ENCODE measurements at regions not wholly inside any gene's neighbourhood (a gene's known extent, or its start where the extent isn't known, plus 50 kb on each side); places are given as distances from the start of the nearest gene placed in this dataset.

- Histone ChIP-seq H3K27ac (ENCODE audit: low read depth, low read length) (no peak overlapping the region), H3K9me3 (ENCODE audit: control insufficient read depth in 1 of 2, insufficient read depth in 1 of 2, low read depth in 1 of 2, low read length in 2 of 2) (no peaks in the 10 kb centered on the region), H3K4me2 (ENCODE audit: low read length) (no peak overlapping the region), H3K9ac (ENCODE audit: low read length) (no peak overlapping the region), H3K4me1 (ENCODE audit: control insufficient read depth in 1 of 2, insufficient read depth in 2 of 2, low read length in 2 of 2) (no peaks in the 10 kb centered on the region), H2AFZ (ENCODE audit: low read depth, low read length, poor library complexity, severe bottlenecking) (no peak overlapping the region), H3K27me3 (ENCODE audit: insufficient read depth, low read length) (no peaks in the 10 kb centered on the region), H4K20me1 (ENCODE audit: insufficient read depth) (no peaks in the 10 kb centered on the region), H3K4me3 (replicated peaks in 1 of 2; ENCODE audit: low read depth in 1 of 2, low read length in 2 of 2) (no peak overlapping the region), H3K9me2 (ENCODE audit: insufficient read depth) (no peaks in the 10 kb centered on the region; the same call in 1 of the 2 replicates), H3K79me2 (ENCODE audit: insufficient read depth, low read length) (no peaks in the 10 kb centered on the region), H3K36me3 (ENCODE audit: control insufficient read depth in 1 of 2, insufficient read depth in 2 of 2, low read length in 2 of 2) (no peaks in the 10 kb centered on the region)
- BruUV-seq (replicated peaks): no TSS peak
- RAD21 ChIA-PET (ENCODE audit: low non-redundant PET in 1 of 2, low total read pairs in 2 of 2, uncharacterized antibody in 2 of 2, unreplicated experiment in 2 of 2): no interaction called here
- intact Hi-C loops (cut with micrococcal nuclease): no loop called here
- DNase-seq (ENCODE audit: low read depth, low spot score) (no peak), ATAC-seq (no peak)
- no peak for TF ChIP-seq EZH2 (IDR thresholded peaks at IDR 0.05)
- TF ChIP-seq RAD21 (IDR thresholded peaks at IDR 0.05; ENCODE audit: low read depth): no peak
- TF ChIP-seq ELF1 (IDR thresholded peaks at IDR 0.05; ENCODE audit: borderline replicate concordance, low read depth): no peak
- no peak for TF ChIP-seq FOSL1 (IDR thresholded peaks at IDR 0.05; ENCODE audit: low read depth)
- TF ChIP-seq EGR1 (IDR thresholded peaks at IDR 0.05; ENCODE audit: low read depth): no peak
- no peak for TF ChIP-seq CTCF (IDR thresholded peaks at IDR 0.05 in 2 of 3, conservative IDR thresholded peaks at IDR 0.05 in 1 of 3; ENCODE audit: borderline replicate concordance in 1 of 3, insufficient read depth in 1 of 3, low read depth in 2 of 3, low read length in 2 of 3)
- TF ChIP-seq JUND (IDR thresholded peaks at IDR 0.05): no peak
- no peak for TF ChIP-seq YY1 (IDR thresholded peaks at IDR 0.05; ENCODE audit: extremely low read depth, insufficient replicate concordance, low read depth, low read length)
- TF ChIP-seq CEBPB (IDR thresholded peaks at IDR 0.05; ENCODE audit: low read depth): no peak
- TF ChIP-seq, protein P1, sequence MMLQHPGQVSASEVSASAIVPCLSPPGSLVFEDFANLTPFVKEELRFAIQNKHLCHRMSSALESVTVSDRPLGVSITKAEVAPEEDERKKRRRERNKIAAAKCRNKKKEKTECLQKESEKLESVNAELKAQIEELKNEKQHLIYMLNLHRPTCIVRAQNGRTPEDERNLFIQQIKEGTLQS (IDR thresholded peaks at IDR 0.05): no peak
- no peak for TF ChIP-seq ZNF274 (IDR thresholded peaks at IDR 0.05; ENCODE audit: low read depth, low read length)
- TF ChIP-seq REST (IDR thresholded peaks at IDR 0.05; ENCODE audit: low read depth): no peak
- TF ChIP-seq CBX3 (IDR thresholded peaks at IDR 0.05; ENCODE audit: low read depth): no peak
- no peak for TF ChIP-seq SIN3A (IDR thresholded peaks at IDR 0.05; ENCODE audit: low read depth)
- POLR2A ChIA-PET: no interaction called here
- CTCF ChIA-PET: no interaction called here
These were observed 1672.6 kb upstream of the PCDH20 start for GRCh38 chr13:63088226-63088625.

All from HCT116 (cell line).